Dedifferentiated amniotic fluid mesenchymal stem cell (primary cell): ENCODE measurements at regions not wholly inside any gene's neighbourhood (a gene's known extent, or its start where the extent isn't known, plus 50 kb on each side); places are given as distances from the start of the nearest gene placed in this dataset.
A peak's percentile ranks its signal among the peaks of the same experiment; 100 is the strongest.
"Not testable (repeated sequence)": the region's sequence is repeated elsewhere in the genome, so short reads cannot be mapped to it uniquely, and the experiment has no call there.

Experiments
- DNase-seq: peaks from one replicate; pipeline ENCODE4 v3.0.0-alpha.2; 2016; ENCODE audit errors: extremely low spot score

DNA sequence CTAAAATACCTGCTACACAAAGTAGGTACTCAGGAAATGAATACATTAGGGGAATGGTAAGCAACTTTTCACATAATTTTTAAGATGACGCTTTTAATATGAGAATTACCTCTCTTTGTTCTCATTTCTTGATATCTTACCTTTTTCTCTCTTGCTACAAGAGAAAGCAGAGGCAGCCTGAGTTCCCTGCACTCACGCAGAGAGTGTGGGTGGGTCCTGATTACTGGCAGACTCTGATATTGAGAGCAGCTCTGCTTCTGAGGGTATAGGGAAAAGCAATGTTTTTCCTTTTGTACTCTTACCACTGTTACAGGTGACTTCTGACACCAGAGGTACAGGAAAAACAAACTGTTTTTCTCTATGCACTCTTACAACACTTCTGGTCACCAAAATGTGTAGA, 420.2 kb upstream of the TMTC1 start:
- no peak for DNase-seq

DNA sequence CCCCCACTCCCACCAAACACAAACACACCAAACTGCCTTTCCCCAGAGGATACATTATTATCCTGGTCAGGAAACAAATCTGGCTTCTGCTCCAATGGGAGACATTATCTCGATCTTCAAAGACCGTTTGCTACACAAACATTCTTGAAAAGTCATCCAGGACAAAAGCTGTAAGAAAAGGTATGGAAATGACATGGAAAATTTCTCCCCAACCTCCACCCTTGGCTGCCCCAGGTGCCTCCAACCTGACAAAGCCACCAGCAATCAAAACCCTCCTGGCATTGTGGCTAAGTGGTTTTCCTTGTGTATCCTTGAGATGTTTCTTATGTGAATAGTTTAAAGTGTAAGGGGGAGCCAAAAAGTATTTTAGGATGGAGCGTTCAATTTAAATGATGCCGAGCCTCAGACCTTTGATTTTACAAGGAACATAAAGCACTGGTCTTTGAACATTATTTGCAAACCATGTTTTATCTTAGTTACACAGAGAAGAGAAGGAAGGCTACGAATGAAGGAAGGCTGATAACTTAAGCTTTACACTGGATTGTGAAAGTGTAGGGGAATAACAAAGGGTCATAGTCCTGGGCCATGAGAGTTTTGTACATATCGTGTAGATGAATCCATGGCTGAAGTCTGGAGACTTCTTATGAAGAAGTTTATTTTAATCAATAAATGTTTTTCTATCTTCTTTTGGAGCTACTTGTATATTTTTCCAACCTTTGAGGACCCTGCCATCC, 418.9 kb upstream of the TMTC1 start:
- no peak for DNase-seq

- no peak for DNase-seq
Measured at GRCh38 chr12:30201301-30202160, 417.8 kb upstream of the TMTC1 start.

- DNase-seq: no peak
Measured at GRCh38 chr12:30200864-30201263, 417.1 kb upstream of the TMTC1 start.

GRCh38 chr12:30197392-30198057, 413.8 kb upstream of the TMTC1 start:
- DNase-seq: peak; percentile 46

DNA sequence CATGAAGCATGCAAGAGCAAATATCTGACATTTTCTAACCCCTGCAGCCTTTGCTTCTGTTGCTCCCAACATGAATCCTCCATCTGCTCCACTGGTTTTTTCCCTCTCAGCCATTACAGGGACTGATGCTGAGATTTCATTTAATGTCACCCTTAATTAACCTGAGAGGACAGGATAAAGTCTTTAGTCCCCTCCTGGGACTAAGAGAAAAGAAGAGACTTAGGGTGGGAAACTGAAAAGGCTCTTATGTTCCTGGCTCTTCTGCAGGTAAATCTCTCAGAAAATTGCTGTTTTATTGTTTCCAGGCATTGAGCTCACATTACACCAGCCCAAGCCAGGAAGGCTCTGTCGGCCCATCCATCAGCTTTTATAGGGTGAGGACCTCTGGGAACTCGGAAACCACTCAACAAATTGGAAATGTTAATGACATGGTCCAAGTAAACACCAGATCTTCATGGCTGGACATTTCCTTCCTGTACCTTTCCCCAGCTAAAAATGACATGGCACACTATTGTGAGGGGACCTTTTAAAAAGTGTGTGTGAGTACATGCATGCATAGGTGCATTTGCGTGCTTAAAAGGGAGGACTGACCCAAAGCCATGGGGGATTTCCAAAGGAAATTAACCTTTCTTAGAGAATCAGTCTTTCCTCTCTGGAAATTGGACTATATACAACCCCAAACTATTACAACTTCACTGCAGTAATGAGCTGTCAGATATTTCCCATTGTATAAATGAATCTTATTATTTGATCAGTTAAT, 408.1 kb upstream of the TMTC1 start:
- no peak for DNase-seq

- no peak for DNase-seq
Measured at GRCh38 chr12:30188602-30189326, 405.0 kb upstream of the TMTC1 start.

DNA sequence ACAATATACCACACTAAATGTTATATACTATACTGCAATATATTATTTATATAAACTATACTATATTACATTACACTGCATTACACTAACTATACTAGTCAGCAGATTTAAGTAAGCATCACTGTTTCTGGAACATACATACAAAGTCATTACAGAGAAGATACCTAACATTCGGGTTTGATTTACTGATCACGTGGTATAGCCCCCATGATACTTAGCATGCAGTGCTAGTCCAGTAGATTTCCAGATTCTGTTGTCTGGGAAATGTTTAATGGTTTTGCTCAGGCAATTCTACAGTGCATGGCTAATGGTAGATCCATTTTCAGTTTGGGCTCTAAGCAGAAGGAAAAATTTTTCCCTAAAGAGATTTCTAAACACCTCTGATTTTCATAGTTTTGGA, 403.7 kb upstream of the TMTC1 start:
- DNase-seq: no peak

DNA sequence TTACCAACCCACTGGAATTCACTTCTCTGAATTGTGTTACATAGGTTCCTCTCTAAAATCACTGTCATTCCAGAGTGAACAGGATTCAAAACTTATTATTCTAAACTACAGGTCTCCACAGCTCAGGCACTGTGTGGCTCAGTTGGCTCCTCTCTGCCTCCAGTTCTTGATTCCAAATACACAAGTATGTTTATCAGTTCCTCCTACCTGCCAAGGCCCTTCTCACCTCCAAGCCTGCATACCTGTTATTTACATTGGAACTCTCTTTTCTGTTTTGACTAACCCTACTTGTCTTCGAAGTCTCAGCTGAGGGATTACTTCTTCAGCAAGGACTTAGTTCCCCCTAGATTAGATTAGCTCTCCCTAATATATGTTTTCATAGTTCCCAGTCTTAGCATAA, 397.6 kb upstream of the TMTC1 start:
- DNase-seq: no peak

GRCh38 chr12:30180602-30181001, 396.9 kb upstream of the TMTC1 start:
- no peak for DNase-seq

- DNase-seq: no peak
Measured at GRCh38 chr12:30178916-30179315, 395.2 kb upstream of the TMTC1 start.

GRCh38 chr12:30169839-30170591, 386.3 kb upstream of the TMTC1 start:
- DNase-seq: no peak

GRCh38 chr12:30166006-30166795, 382.5 kb upstream of the TMTC1 start:
- no peak for DNase-seq

DNA sequence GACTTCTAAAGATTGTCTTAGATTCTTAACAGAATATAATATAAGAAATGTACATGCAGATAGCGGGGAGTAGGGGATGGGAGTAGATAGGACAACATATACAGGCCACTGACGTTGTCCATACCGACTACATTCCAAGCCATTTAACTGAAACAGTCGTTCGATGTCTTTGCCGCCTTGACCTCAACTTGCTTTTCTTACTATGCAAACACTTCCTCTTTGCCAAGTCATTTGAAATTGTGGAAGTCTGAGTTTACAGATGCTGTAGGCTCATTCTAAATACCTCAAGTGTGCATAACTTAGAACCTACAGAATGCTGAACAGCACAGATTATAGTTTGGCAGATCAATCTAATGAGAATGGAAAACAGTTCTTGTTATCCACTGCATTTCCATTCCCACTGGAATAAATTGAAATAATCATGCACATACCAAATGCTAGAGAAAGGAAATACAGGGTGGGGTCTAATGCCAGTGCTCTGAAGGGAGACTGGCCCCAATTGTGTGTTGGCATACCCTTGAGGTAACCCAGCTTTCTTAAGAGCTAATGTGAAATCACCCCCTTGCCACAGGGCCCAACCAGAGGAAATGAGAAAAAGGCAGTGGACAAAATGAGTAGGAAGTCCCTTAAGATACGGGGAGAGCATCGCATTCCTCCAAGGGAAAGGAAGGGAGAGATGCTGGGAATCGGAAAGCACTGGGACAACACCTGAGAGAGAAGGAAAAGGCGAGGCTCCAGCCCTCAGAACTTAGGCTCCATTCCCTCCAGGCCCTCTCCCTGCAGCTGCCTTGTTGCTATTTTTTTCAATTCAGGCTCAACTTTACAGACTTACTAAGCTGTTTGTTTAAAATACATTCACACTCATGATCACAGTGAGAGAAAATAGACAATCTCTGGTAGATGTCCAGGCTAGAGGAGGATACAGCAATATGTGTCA, 380.9 kb upstream of the TMTC1 start:
- DNase-seq: no peak

- DNase-seq: not testable (repeated sequence)
Measured at GRCh38 chr12:30156833-30157232, 373.1 kb upstream of the TMTC1 start.

DNA sequence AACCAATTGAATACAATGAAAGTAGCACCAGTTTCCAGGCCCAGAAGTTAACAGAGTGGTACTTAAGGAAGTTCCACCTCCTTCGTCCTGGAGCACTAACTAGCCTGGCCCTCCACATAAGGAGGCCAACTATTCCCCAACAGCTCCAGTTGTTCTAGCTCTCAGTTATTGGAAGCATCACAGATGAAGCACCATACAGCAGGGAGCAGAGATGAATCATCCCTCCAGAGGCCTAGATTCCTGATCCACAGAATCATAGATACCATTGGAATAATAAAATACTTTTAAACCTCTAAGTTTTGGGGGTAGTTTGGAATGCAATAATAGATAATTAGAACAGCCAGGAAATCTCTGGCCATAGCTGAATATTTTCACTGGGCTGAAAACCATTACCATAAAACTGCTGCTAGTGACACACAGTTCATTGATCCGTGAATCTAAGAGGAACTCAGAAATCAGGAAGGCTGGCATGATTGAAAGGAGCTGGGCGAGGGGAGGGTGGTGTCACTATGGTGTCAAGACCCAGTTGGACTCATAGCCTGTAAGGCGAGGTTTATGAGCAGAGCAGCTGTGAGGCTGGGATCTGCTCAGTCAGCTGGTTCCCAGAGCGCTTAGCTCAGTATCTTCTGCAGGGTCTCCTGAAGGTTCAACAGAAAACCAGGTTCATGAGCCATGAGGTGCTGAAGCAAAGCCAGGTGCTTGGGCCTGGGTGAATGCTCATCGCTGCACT, 371.4 kb upstream of the TMTC1 start:
- no peak for DNase-seq

GRCh38 chr12:30153981-30154380, 370.2 kb upstream of the TMTC1 start:
- no peak for DNase-seq

DNA sequence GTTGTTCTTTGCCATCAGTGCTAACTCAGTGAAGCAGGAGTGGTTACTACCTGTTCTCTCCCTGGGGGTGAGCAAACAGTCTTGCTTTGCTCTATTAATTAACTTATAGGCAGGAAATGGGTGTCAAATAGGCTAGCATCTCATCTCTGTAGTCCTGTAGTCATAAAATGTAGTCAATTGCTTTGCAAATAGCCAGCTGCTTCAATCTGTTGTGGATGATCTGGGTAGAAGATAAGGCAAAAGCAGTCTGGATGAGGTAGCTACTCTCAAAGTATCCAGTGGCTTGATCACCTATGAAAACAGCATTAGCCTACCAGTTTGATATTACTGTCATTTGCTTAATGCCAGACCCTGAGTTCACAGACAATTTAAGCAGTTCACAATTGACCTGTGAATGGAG, 369.0 kb upstream of the TMTC1 start:
- DNase-seq: no peak
